IPS DF 6.9 (cell line): ENCODE measurements at regions not wholly inside any gene's neighbourhood (a gene's known extent, or its start where the extent isn't known, plus 50 kb on each side); places are given as distances from the start of the nearest gene placed in this dataset.
"Not testable (repeated sequence)": the region's sequence is repeated elsewhere in the genome, so short reads cannot be mapped to it uniquely, and the experiment has no call there.

Source experiments
- DNase-seq: peaks from one replicate; pipeline ENCODE4 v3.0.0-alpha.2; 2013; ENCODE audit warnings: low read depth, low spot score
- H3K27ac ChIP-seq: one replicate; pipeline ENCODE4 v1.5.1; 2013; ENCODE audit warnings: low read length, control low read depth
- H3K27me3 ChIP-seq: 2 replicates; pipeline ENCODE4 v1.6.1; 2013; ENCODE audit warnings: mild to moderate bottlenecking, low read length; ENCODE audit not compliant: control insufficient read depth, insufficient read depth
- H3K36me3 ChIP-seq: 2 replicates; pipeline ENCODE4 v1.6.1; 2013; ENCODE audit warnings: low read length; ENCODE audit not compliant: control insufficient read depth, insufficient read depth
- H3K4me1 ChIP-seq: 2 replicates; pipeline ENCODE4 v1.6.1; 2013; ENCODE audit warnings: low read length; ENCODE audit not compliant: control insufficient read depth, insufficient read depth
- H3K4me3 ChIP-seq: 2 replicates; pipeline ENCODE4 v1.5.1; 2013; ENCODE audit warnings: mild to moderate bottlenecking, low read length
- H3K9me3 ChIP-seq: 2 replicates; pipeline ENCODE4 v1.6.1; 2013; ENCODE audit warnings: low read length, inconsistent platforms; ENCODE audit not compliant: control insufficient read depth, insufficient read depth
- WGBS: extraction: QIAGEN DNeasy Blood & Tissue Kit; methylation state at CpG from one replicate; pipeline ENCODE4 v1.1.7; 2013; ENCODE audit warnings: mixed read lengths, missing lambda C conversion rate; ENCODE audit not compliant: insufficient read length, insufficient coverage; 5-methylcytosine and 5-hydroxymethylcytosine counted together

GRCh38 chr14:106107703-106108102 is 581.3 kb downstream of the TMEM121 start:
- WGBS: no CpG with 5 or more reads among the region's 7 CpGs
- H3K27ac ChIP-seq: no peak overlapping the region
- no peaks in the 10 kb centered on the region for H3K27me3 ChIP-seq
- H3K4me3 ChIP-seq: no peak overlapping the region
- no peaks in the 10 kb centered on the region for H3K4me1 ChIP-seq
- no peak for DNase-seq
- H3K36me3 ChIP-seq: no peaks in the 10 kb centered on the region
- peaks cover 26% of the 10 kb centered on the region for H3K9me3 ChIP-seq

- Histone ChIP-seq H3K27me3 (no peaks in the 10 kb centered on the region), H3K9me3 (peaks cover 24% of the 10 kb centered on the region), H3K4me1 (no peaks in the 10 kb centered on the region), H3K36me3 (no peaks in the 10 kb centered on the region), H3K27ac (no peak overlapping the region), H3K4me3 (no peak overlapping the region)
- no peak for DNase-seq
- no CpG with 5 or more reads among the region's 1 CpG for WGBS
Measured at GRCh38 chr14:106109337-106109736, 583.0 kb downstream of the TMEM121 start.

- no peaks in the 10 kb centered on the region for H3K36me3 ChIP-seq
- no peak overlapping the region for H3K27ac ChIP-seq
- no CpG with 5 or more reads among the region's 4 CpGs for WGBS
- H3K27me3 ChIP-seq: no peaks in the 10 kb centered on the region
- no peak for DNase-seq
- no peaks in the 10 kb centered on the region for H3K4me1 ChIP-seq
- peaks cover 6% of the 10 kb centered on the region for H3K9me3 ChIP-seq
- no peak overlapping the region for H3K4me3 ChIP-seq
Measured at GRCh38 chr14:106115401-106115800, 589.0 kb downstream of the TMEM121 start.

- not testable (repeated sequence) for DNase-seq, H3K4me1 ChIP-seq, H3K9me3 ChIP-seq, H3K4me3 ChIP-seq, H3K36me3 ChIP-seq, H3K27me3 ChIP-seq, H3K27ac ChIP-seq
- no CpG with 5 or more reads among the region's 10 CpGs for WGBS
Measured at GRCh38 chr14:106116339-106116930, 590.1 kb downstream of the TMEM121 start.

- no peak for DNase-seq
- Histone ChIP-seq H3K27me3 (no peaks in the 10 kb centered on the region), H3K9me3 (peaks cover 5% of the 10 kb centered on the region), H3K27ac (no peak overlapping the region), H3K36me3 (no peaks in the 10 kb centered on the region), H3K4me1 (no peaks in the 10 kb centered on the region; the same call in 1 of the 2 replicates), H3K4me3 (no peak overlapping the region)
- no CpG with 5 or more reads among the region's 6 CpGs for WGBS
Measured at GRCh38 chr14:106120101-106120500, 593.7 kb downstream of the TMEM121 start.

- Histone ChIP-seq H3K4me3 (no peak overlapping the region), H3K36me3 (no peaks in the 10 kb centered on the region), H3K9me3 (peaks cover 4% of the 10 kb centered on the region), H3K27me3 (no peaks in the 10 kb centered on the region), H3K4me1 (no peaks in the 10 kb centered on the region), H3K27ac (no peak overlapping the region)
- no peak for DNase-seq
- no CpG with 5 or more reads among the region's 5 CpGs for WGBS
Measured at GRCh38 chr14:106129274-106129673, 602.9 kb downstream of the TMEM121 start.

GRCh38 chr14:106129904-106130661 is 603.7 kb downstream of the TMEM121 start:
- H3K36me3 ChIP-seq, H3K4me1 ChIP-seq, H3K27ac ChIP-seq, DNase-seq, H3K27me3 ChIP-seq, H3K9me3 ChIP-seq, H3K4me3 ChIP-seq: not testable (repeated sequence)
- WGBS: no CpG with 5 or more reads among the region's 8 CpGs

GRCh38 chr14:106133126-106133525 is 606.7 kb downstream of the TMEM121 start:
- H3K4me3 ChIP-seq, H3K4me1 ChIP-seq, H3K27ac ChIP-seq, DNase-seq, H3K9me3 ChIP-seq, H3K36me3 ChIP-seq, H3K27me3 ChIP-seq: not testable (repeated sequence)
- no CpG with 5 or more reads among the region's 2 CpGs for WGBS

- no peak for DNase-seq
- Histone ChIP-seq H3K36me3 (no peaks in the 10 kb centered on the region), H3K4me3 (no peak overlapping the region), H3K27me3 (no peaks in the 10 kb centered on the region), H3K9me3 (no peaks in the 10 kb centered on the region; the same call in 1 of the 2 replicates), H3K4me1 (no peaks in the 10 kb centered on the region), H3K27ac (no peak overlapping the region)
- WGBS: no CpG with 5 or more reads among the region's 5 CpGs
Measured at GRCh38 chr14:106134886-106135285, 608.5 kb downstream of the TMEM121 start.

- DNase-seq: no peak
- no peak overlapping the region for H3K4me3 ChIP-seq
- no peaks in the 10 kb centered on the region for H3K27me3 ChIP-seq
- H3K4me1 ChIP-seq: no peaks in the 10 kb centered on the region
- no peaks in the 10 kb centered on the region for H3K36me3 ChIP-seq
- H3K27ac ChIP-seq: no peak overlapping the region
- H3K9me3 ChIP-seq: peaks cover 4% of the 10 kb centered on the region; the same call in 1 of the 2 replicates
- WGBS: no CpG with 5 or more reads among the region's 18 CpGs
Measured at GRCh38 chr14:106141242-106142220, 615.1 kb downstream of the TMEM121 start.
